ENCODE measurements at regions not wholly inside any gene's neighbourhood (a gene's known extent, or its start where the extent isn't known, plus 50 kb on each side); places are given as distances from the start of the nearest gene placed in this dataset.
A peak's percentile ranks its signal among the peaks of the same experiment; 100 is the strongest.

- Mint-ChIP-seq H3K36me3 (no peaks in the 10 kb centered on the region), H3K4me3 (no peak overlapping the region), H3K27ac (no peak overlapping the region), H3K9me3 (no peaks in the 10 kb centered on the region), H3K4me1 (peaks cover 0 to 6% of the 10 kb centered on the region in 2 donors), H3K27me3 (ENCODE audit: low read depth in 2 of 2) (peaks cover 39 to 42% of the 10 kb centered on the region in 2 donors)
- H3K27ac ChIP-seq (ENCODE audit: low read length), result no peak overlapping the region
- H3K4me1 ChIP-seq (ENCODE audit: control insufficient read depth, insufficient read depth, low read length), result no peaks in the 10 kb centered on the region
- H3K4me3 ChIP-seq (ENCODE audit: low read length), result no peak overlapping the region
- H3K9me3 ChIP-seq (ENCODE audit: control insufficient read depth, insufficient read depth, low read length), result no peaks in the 10 kb centered on the region
- intact Hi-C loops (cut with micrococcal nuclease), result no loop called here
- H3K27me3 ChIP-seq (ENCODE audit: control insufficient read depth, insufficient read depth, low read length), result peaks cover 8% of the 10 kb centered on the region
- no peak for DNase-seq
- ATAC-seq, result no peak
- no peak for TF ChIP-seq CTCF (IDR thresholded peaks at IDR 0.05)
- 44% methylated on average over 10 of the region's 10 CpGs for WGBS (ENCODE audit: insufficient coverage)
- no peaks in the 10 kb centered on the region for H3K36me3 ChIP-seq (ENCODE audit: control insufficient read depth, insufficient read depth, low read length)
Measured at GRCh38 chr4:3836406-3836755, 70.2 kb downstream of the ADRA2C start.

GRCh38 chr4:3836756-3837601, 70.8 kb downstream of the ADRA2C start:
- peak in 1 of 2 donors; percentile 10 for DNase-seq
- no peaks in the 10 kb centered on the region for H3K4me1 ChIP-seq (ENCODE audit: control insufficient read depth, insufficient read depth, low read length)
- no peaks in the 10 kb centered on the region for H3K36me3 ChIP-seq (ENCODE audit: control insufficient read depth, insufficient read depth, low read length)
- H3K4me3 ChIP-seq (ENCODE audit: low read length), result no peak overlapping the region
- no peaks in the 10 kb centered on the region for H3K9me3 Mint-ChIP-seq
- H3K27ac ChIP-seq (ENCODE audit: low read length), result no peak overlapping the region
- 46% methylated on average over 14 of the region's 14 CpGs for WGBS (ENCODE audit: insufficient coverage)
- ATAC-seq, result no peak
- no peak overlapping the region for H3K4me3 Mint-ChIP-seq
- H3K27ac Mint-ChIP-seq, result no peak overlapping the region
- H3K27me3 Mint-ChIP-seq (ENCODE audit: low read depth in 2 of 2), result peaks cover 39 to 46% of the 10 kb centered on the region in 2 donors
- H3K9me3 ChIP-seq (ENCODE audit: control insufficient read depth, insufficient read depth, low read length), result no peaks in the 10 kb centered on the region
- TF ChIP-seq CTCF (IDR thresholded peaks at IDR 0.05), result no peak
- intact Hi-C loops (cut with micrococcal nuclease), result no loop called here
- no peaks in the 10 kb centered on the region for H3K36me3 Mint-ChIP-seq
- peaks cover 0 to 6% of the 10 kb centered on the region in 2 donors for H3K4me1 Mint-ChIP-seq
- H3K27me3 ChIP-seq (ENCODE audit: control insufficient read depth, insufficient read depth, low read length), result peaks cover 8% of the 10 kb centered on the region

DNA sequence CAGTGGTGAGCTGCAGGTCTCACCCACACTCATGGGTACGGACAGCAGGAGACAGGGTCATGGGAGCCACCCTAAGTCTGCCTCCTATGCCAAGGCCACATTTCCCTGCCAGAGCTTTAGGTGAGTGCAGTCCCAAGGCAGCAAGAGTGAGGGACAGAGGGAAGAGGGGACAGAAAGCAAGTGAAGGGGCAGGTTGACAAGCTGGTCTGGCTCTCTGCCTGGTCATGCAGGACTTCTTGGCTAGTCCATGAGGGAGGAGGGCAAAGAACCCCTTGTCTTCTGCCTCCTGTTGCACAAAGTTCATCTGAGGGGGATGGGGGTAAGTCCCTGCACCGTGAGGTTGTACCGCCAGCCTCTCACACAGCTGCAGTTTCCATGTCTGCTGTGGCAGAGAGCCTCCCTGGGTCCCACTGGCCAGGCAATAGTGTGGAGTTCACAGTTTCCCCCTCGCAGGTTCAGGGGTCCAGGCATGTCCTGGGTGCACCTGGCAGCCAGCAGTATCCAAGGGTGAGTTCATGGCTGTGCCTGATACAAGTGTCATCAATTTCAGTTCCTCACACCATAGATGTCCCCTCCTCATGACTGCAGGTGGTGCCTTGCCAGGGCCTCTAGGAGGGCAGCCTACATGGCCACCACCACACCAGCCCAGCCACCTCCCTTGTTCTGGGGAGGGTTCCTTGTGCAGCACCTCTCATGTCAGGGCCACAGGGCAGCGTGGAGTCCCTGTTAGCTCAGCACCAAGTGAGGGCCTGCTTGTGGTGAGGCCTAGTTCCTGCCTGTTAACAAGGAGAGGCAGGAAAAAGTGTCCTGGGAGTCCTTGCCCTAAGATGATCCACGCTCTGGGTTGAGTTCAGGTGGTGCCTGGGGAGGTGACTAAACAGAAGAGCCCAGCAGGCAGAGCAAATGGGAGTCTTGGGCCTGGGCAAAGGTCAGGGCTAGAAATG, 72.5 kb downstream of the ADRA2C start:
- no peak overlapping the region for H3K27ac Mint-ChIP-seq

More for the DNA sequence above, 72.5 kb downstream of the ADRA2C start:
- ATAC-seq (no peak), DNase-seq (no peak)
- no peak overlapping the region for H3K27ac ChIP-seq (ENCODE audit: low read length)
- peaks cover 0 to 6% of the 10 kb centered on the region in 2 donors for H3K4me1 Mint-ChIP-seq
- no peak overlapping the region for H3K4me3 ChIP-seq (ENCODE audit: low read length)
- no peaks in the 10 kb centered on the region for H3K36me3 Mint-ChIP-seq
- H3K9me3 Mint-ChIP-seq, result no peaks in the 10 kb centered on the region
- H3K4me1 ChIP-seq (ENCODE audit: control insufficient read depth, insufficient read depth, low read length), result no peaks in the 10 kb centered on the region
- H3K4me3 Mint-ChIP-seq, result no peak overlapping the region
- TF ChIP-seq CTCF (IDR thresholded peaks at IDR 0.05), result no peak
- H3K9me3 ChIP-seq (ENCODE audit: control insufficient read depth, insufficient read depth, low read length), result no peaks in the 10 kb centered on the region
- H3K27me3 Mint-ChIP-seq (ENCODE audit: low read depth in 2 of 2), result peaks cover 43 to 45% of the 10 kb centered on the region in 2 donors
- intact Hi-C loops (cut with micrococcal nuclease), result no loop called here
- H3K36me3 ChIP-seq (ENCODE audit: control insufficient read depth, insufficient read depth, low read length), result no peaks in the 10 kb centered on the region
- 87% methylated on average over 6 of the region's 6 CpGs for WGBS (ENCODE audit: insufficient coverage)
- H3K27me3 ChIP-seq (ENCODE audit: control insufficient read depth, insufficient read depth, low read length), result peaks cover 8% of the 10 kb centered on the region
